Keratinocyte (primary cell): ENCODE measurements at regions not wholly inside any gene's neighbourhood (a gene's known extent, or its start where the extent isn't known, plus 50 kb on each side); places are given as distances from the start of the nearest gene placed in this dataset.

Experiments
- DNase-seq: peaks from one replicate; pipeline ENCODE4 v3.0.0-alpha.2; 2011; ENCODE audit warnings: low read depth, missing footprints, low spot score
- FAIRE-seq: peaks from 2 replicates; lab custom pipeline; 2011; peaks lifted over from hg19 to GRCh38; lab: Jason Lieb, UNC
- H2AFZ ChIP-seq: 2 replicates; pipeline ENCODE4 v1.6.0; 2012; ENCODE audit warnings: low read length, control low read depth, inconsistent platforms; ENCODE audit not compliant: control insufficient read depth
- H3K27ac ChIP-seq: 2 replicates; pipeline ENCODE4 v1.5.1; 2011; ENCODE audit warnings: low read length; ENCODE audit not compliant: control insufficient read depth, insufficient read depth
- H3K27me3 ChIP-seq: 3 replicates; pipeline ENCODE4 v1.6.0; 2011; ENCODE audit warnings: low read length; ENCODE audit not compliant: control insufficient read depth, insufficient read depth; ENCODE audit errors: extremely low read depth
- H3K36me3 ChIP-seq, 2 experiments: 2 replicates in 1 of 2; 3 replicates in 1 of 2; pipeline ENCODE4 v1.5.1; 2011; ENCODE audit warnings: low read length in 2 of 2, mild to moderate bottlenecking in 1 of 2; ENCODE audit not compliant: control insufficient read depth in 2 of 2, insufficient read depth in 2 of 2; ENCODE audit errors: extremely low read depth in 1 of 2
- H3K4me1 ChIP-seq: 3 replicates; pipeline ENCODE4 v1.5.1; 2011; ENCODE audit warnings: low read length; ENCODE audit not compliant: control insufficient read depth, insufficient read depth; ENCODE audit errors: extremely low read depth
- H3K4me2 ChIP-seq: 3 replicates; pipeline ENCODE4 v1.6.0; 2011; ENCODE audit warnings: low read depth, low read length; ENCODE audit not compliant: control insufficient read depth, insufficient read depth; ENCODE audit errors: extremely low read depth
- H3K4me3 ChIP-seq, 3 experiments: fragments of 200-600 bp in 1 of 3; sonication (generic) in 1 of 3; 2 replicates in 2 of 3; 3 replicates in 1 of 3; pipeline ENCODE4 v1.5.1; 2011 to 2016; ENCODE audit warnings: low read length in 3 of 3, mild to moderate bottlenecking in 3 of 3, control low read depth in 2 of 3, inconsistent platforms in 1 of 3, low read depth in 1 of 3, mixed read lengths in 1 of 3, mixed run types in 1 of 3, moderate library complexity in 1 of 3; ENCODE audit not compliant: control insufficient read depth in 2 of 3, insufficient read depth in 2 of 3; ENCODE audit errors: extremely low read depth in 1 of 3
- H3K79me2 ChIP-seq: 2 replicates; pipeline ENCODE4 v1.6.0; 2012; ENCODE audit warnings: low read length; ENCODE audit not compliant: control insufficient read depth, insufficient read depth
- H3K9ac ChIP-seq: 3 replicates; pipeline ENCODE4 v1.6.0; 2011; ENCODE audit warnings: low read length; ENCODE audit not compliant: control insufficient read depth, insufficient read depth; ENCODE audit errors: extremely low read depth
- H3K9me1 ChIP-seq: 3 replicates; pipeline ENCODE4 v1.6.0; 2011; ENCODE audit warnings: low read length; ENCODE audit not compliant: control insufficient read depth, insufficient read depth; ENCODE audit errors: extremely low read depth
- H3K9me3 ChIP-seq: 2 replicates; pipeline ENCODE4 v1.5.1; 2012; ENCODE audit warnings: low read depth, low read length; ENCODE audit not compliant: control insufficient read depth
- H4K20me1 ChIP-seq: 3 replicates; pipeline ENCODE4 v1.6.0; 2011; ENCODE audit warnings: low read length; ENCODE audit not compliant: control insufficient read depth, insufficient read depth; ENCODE audit errors: extremely low read depth
- EZH2 ChIP-seq: IDR thresholded peaks from one replicate; pipeline ENCODE4 v1.6.1; 2012; ENCODE audit warnings: inconsistent platforms, mild to moderate bottlenecking, low read length, moderate library complexity
- dilution Hi-C: fragments of 300-500 bp; cut with MboI; formaldehyde crosslinking; loops from one replicate; pipeline ENCODE4 v1.7.0; 2020; ENCODE audit warnings: low sequenced_read_pairs; ENCODE audit not compliant: extremely low pct_ligation_motif_present
- TF ChIP-seq, protein P1 (sequence below), 3 experiments: IDR thresholded peaks in 1 of 3; conservative IDR thresholded peaks in 1 of 3; optimal IDR thresholded peaks in 1 of 3; 2 replicates in 2 of 3; 3 replicates in 1 of 3; pipeline versions ENCODE3 to v1.5.1; 2011; ENCODE audit warnings: low read length in 3 of 3, mild to moderate bottlenecking in 3 of 3, moderate library complexity in 2 of 3, control low read depth in 1 of 3, inconsistent platforms in 1 of 3; ENCODE audit not compliant: insufficient read depth in 2 of 3; ENCODE audit errors: extremely low read depth in 1 of 3

DNA sequence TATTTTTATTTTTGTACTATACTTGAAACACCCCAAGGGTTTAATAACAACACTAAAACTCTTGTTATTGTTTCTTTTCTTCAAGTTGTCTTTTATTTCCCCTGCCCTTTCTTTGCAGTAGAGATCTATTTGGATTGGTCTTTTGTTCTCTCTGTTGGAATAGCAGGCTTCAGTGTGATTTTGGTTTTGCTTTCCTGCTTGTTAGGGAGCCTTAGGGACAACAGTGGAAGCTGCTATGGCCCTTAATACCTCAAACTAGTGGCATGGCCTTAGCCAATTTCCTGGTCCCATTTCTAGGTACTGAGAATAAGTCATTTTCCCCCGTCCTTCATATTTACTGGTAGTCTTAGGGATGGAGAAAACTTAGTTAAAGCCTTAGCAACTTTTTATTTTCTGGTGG, 535.4 kb upstream of the NDST4 start:
- Histone ChIP-seq H3K4me3 (no peak overlapping the region), H2AFZ (no peak overlapping the region), H3K9me3 (no peaks in the 10 kb centered on the region), H3K27me3 (no peaks in the 10 kb centered on the region), H3K27ac (no peak overlapping the region), H4K20me1 (no peaks in the 10 kb centered on the region), H3K9me1 (no peaks in the 10 kb centered on the region), H3K4me2 (no peak overlapping the region), H3K79me2 (no peaks in the 10 kb centered on the region), H3K4me1 (no peaks in the 10 kb centered on the region), H3K36me3 (no peaks in the 10 kb centered on the region), H3K9ac (no peak overlapping the region)
- dilution Hi-C loops, result no loop called here
- TF ChIP-seq EZH2, result no peak
- TF ChIP-seq, protein P1, sequence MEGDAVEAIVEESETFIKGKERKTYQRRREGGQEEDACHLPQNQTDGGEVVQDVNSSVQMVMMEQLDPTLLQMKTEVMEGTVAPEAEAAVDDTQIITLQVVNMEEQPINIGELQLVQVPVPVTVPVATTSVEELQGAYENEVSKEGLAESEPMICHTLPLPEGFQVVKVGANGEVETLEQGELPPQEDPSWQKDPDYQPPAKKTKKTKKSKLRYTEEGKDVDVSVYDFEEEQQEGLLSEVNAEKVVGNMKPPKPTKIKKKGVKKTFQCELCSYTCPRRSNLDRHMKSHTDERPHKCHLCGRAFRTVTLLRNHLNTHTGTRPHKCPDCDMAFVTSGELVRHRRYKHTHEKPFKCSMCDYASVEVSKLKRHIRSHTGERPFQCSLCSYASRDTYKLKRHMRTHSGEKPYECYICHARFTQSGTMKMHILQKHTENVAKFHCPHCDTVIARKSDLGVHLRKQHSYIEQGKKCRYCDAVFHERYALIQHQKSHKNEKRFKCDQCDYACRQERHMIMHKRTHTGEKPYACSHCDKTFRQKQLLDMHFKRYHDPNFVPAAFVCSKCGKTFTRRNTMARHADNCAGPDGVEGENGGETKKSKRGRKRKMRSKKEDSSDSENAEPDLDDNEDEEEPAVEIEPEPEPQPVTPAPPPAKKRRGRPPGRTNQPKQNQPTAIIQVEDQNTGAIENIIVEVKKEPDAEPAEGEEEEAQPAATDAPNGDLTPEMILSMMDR (optimal IDR thresholded peaks at IDR 0.05 in 1 of 3, IDR thresholded peaks at IDR 0.05 in 1 of 3, conservative IDR thresholded peaks at IDR 0.05 in 1 of 3; ENCODE audit: extremely low read depth in 1 of 3, insufficient read depth in 2 of 3, low read length in 3 of 3), result no peak
- no peak for FAIRE-seq
- DNase-seq, result no peak

DNA sequence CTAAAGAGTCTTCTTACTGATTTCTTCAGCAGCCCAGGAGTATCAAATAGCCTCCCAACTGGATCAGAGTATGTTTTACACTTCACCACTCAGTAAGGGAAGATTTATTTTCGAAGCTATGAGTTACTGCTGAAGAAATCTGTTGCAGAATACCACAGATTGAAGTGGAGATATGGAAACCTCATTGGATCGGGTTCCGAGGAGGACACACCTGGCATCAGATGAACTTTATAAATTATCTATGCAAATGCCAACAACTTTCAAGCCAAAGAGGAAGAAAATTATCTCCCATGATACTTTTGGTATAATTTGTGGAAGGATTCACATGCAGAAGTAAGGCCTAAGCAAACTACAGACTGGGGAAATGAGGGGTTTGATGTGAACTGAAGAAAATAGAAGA, 515.9 kb upstream of the NDST4 start:
- Histone ChIP-seq H3K27ac (no peak overlapping the region), H3K9me1 (no peaks in the 10 kb centered on the region), H3K27me3 (no peaks in the 10 kb centered on the region), H3K36me3 (no peaks in the 10 kb centered on the region), H3K79me2 (no peaks in the 10 kb centered on the region), H2AFZ (no peak overlapping the region), H3K4me3 (no peak overlapping the region), H3K4me2 (no peak overlapping the region), H3K9ac (no peak overlapping the region), H3K9me3 (no peaks in the 10 kb centered on the region), H3K4me1 (no peaks in the 10 kb centered on the region), H4K20me1 (no peaks in the 10 kb centered on the region)
- no peak for TF ChIP-seq EZH2
- TF ChIP-seq, protein P1 (optimal IDR thresholded peaks at IDR 0.05 in 1 of 3, IDR thresholded peaks at IDR 0.05 in 1 of 3, conservative IDR thresholded peaks at IDR 0.05 in 1 of 3; ENCODE audit: extremely low read depth in 1 of 3, insufficient read depth in 2 of 3, low read length in 3 of 3), result no peak
- DNase-seq (no peak), FAIRE-seq (no peak)
- dilution Hi-C loops, result no loop called here
